Endometrium (tissue), 2 donors: ENCODE measurements at regions not wholly inside any gene's neighbourhood (a gene's known extent, or its start where the extent isn't known, plus 50 kb on each side); places are given as distances from the start of the nearest gene placed in this dataset.

Experiments
- FAIRE-seq: peaks from 2 replicates; lab custom pipeline; 2012; peaks lifted over from hg19 to GRCh38; lab: Jason Lieb, UNC
- donor health status: control.
- donor health status: control.

GRCh38 chr16:35391328-35391727 is 1931.9 kb downstream of the TP53TG3F start:
- no peak for FAIRE-seq

GRCh38 chr16:35398180-35398579 is 1938.8 kb downstream of the TP53TG3F start:
- no peak for FAIRE-seq

GRCh38 chr16:35399133-35399532 is 1939.7 kb downstream of the TP53TG3F start:
- FAIRE-seq, result no peak

- no peak for FAIRE-seq
Observed at GRCh38 chr16:35404273-35404672, 1944.9 kb downstream of the TP53TG3F start.

GRCh38 chr16:35405526-35405925 is 1946.1 kb downstream of the TP53TG3F start:
- FAIRE-seq, result no peak

GRCh38 chr16:35409503-35409902 is 1950.1 kb downstream of the TP53TG3F start:
- no peak for FAIRE-seq

- no peak for FAIRE-seq
Observed at GRCh38 chr16:35410438-35410837, 1951.0 kb downstream of the TP53TG3F start.

GRCh38 chr16:35411156-35411555 is 1951.7 kb downstream of the TP53TG3F start:
- no peak for FAIRE-seq

GRCh38 chr16:35414139-35414538 is 1954.7 kb downstream of the TP53TG3F start:
- FAIRE-seq, result no peak

- FAIRE-seq, result no peak
Observed at GRCh38 chr16:35414563-35414962, 1955.2 kb downstream of the TP53TG3F start.

GRCh38 chr16:35425270-35425669 is 1965.9 kb downstream of the TP53TG3F start:
- no peak for FAIRE-seq

GRCh38 chr16:35431829-35432663 is 1972.6 kb downstream of the TP53TG3F start:
- FAIRE-seq, result no peak

GRCh38 chr16:35440875-35441274 is 1981.5 kb downstream of the TP53TG3F start:
- no peak for FAIRE-seq

GRCh38 chr16:35447010-35447558 is 1987.7 kb downstream of the TP53TG3F start:
- FAIRE-seq, result no peak

GRCh38 chr16:35449663-35450062 is 1990.3 kb downstream of the TP53TG3F start:
- FAIRE-seq, result no peak

- no peak for FAIRE-seq
Observed at GRCh38 chr16:35450648-35451047, 1991.2 kb downstream of the TP53TG3F start.

GRCh38 chr16:35452471-35452870 is 1993.1 kb downstream of the TP53TG3F start:
- FAIRE-seq, result no peak

- FAIRE-seq, result no peak
Observed at GRCh38 chr16:35463358-35463757, 2003.9 kb downstream of the TP53TG3F start.

GRCh38 chr16:35480361-35480760 is 2020.9 kb downstream of the TP53TG3F start:
- no peak for FAIRE-seq

GRCh38 chr16:35480988-35481387 is 2021.6 kb downstream of the TP53TG3F start:
- FAIRE-seq, result peak; percentile 26

GRCh38 chr16:35485915-35486314 is 2026.5 kb downstream of the TP53TG3F start:
- FAIRE-seq, result no peak

- FAIRE-seq, result no peak
Observed at GRCh38 chr16:35492225-35492624, 2032.8 kb downstream of the TP53TG3F start.

- FAIRE-seq, result no peak
Observed at GRCh38 chr16:35497399-35497798, 2038.0 kb downstream of the TP53TG3F start.
